ENCODE measurements at regions not wholly inside any gene's neighbourhood (a gene's known extent, or its start where the extent isn't known, plus 50 kb on each side); places are given as distances from the start of the nearest gene placed in this dataset.

DNA sequence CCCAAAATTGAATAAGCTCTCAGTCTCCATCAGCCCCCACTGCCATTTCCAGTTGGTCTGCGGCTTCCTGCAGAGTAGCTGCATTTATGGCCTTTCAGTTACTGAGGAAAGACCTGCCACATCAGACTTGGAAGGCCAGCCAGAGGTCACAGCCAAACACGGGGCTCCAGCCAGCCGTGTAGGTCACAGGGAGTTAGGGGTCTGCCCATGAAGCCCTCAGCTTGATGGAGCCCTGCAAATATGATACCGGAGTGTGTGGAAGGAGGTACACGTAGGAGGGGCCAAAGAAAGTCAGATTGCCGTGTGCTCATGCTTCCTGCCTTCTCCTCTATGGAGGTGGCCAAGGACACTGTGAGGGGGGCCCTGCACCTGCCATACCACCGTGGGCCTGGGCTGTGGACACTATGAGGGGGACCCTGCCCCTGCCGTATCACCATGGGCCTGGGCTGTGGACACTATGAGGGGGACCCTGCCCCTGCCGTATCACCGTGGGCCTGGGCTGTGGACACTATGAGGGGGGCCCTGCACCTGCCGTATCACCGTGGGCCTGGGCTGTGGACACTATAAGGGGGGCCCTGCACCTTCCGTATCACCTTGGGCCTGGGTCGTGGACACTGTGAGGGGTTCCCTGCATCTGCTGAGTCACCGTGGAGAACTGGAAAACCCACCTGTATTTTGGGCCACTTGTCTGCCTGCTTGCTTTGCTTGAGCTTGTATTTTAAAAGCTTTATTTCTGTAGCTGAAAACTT lies 335.7 kb upstream of the SHH start:
- Histone ChIP-seq H3K27ac (ENCODE audit: low read length) (no peak overlapping the region), H3K36me3 (ENCODE audit: control insufficient read depth, insufficient read depth, low read length) (no peaks in the 10 kb centered on the region), H3K4me3 (ENCODE audit: low read depth in 2 of 2, low read length in 2 of 2) (no peak overlapping the region), H3K9me3 (ENCODE audit: control insufficient read depth, insufficient read depth, low read depth, low read length) (no peaks in the 10 kb centered on the region), H3K27me3 (ENCODE audit: control insufficient read depth, insufficient read depth, low read length) (no peaks in the 10 kb centered on the region), H3K4me1 (ENCODE audit: control insufficient read depth, insufficient read depth, low read length) (no peaks in the 10 kb centered on the region)
- DNase-seq (ENCODE audit: low read depth, low spot score) (no peak), ATAC-seq (no peak)
- in situ Hi-C loops (cut with HindIII; ENCODE audit: low pct_unique_long_range_greater_than_20kb, low sequenced_read_pairs) = no loop called here
- ChIA-PET POLR2A (no interaction called here), CTCF (interaction anchor here (0.9 kb wide), 1 partner anchor 26 kb away, joined by 4 read pairs; no protein-coding TSS in a partner anchor)
- intact Hi-C loops (cut with micrococcal nuclease; ENCODE audit: unreplicated experiment) = no loop called here
- TF ChIP-seq SIN3A (IDR thresholded peaks at IDR 0.05; ENCODE audit: borderline replicate concordance, insufficient read depth, low read depth, low read length) (no peak), TCF7L2 (IDR thresholded peaks at IDR 0.05; ENCODE audit: low read depth, low read length) (no peak), POLR2AphosphoS5 (IDR thresholded peaks at IDR 0.05; ENCODE audit: low read depth, low read length) (no peak)
- TF ChIP-seq, protein P1, sequence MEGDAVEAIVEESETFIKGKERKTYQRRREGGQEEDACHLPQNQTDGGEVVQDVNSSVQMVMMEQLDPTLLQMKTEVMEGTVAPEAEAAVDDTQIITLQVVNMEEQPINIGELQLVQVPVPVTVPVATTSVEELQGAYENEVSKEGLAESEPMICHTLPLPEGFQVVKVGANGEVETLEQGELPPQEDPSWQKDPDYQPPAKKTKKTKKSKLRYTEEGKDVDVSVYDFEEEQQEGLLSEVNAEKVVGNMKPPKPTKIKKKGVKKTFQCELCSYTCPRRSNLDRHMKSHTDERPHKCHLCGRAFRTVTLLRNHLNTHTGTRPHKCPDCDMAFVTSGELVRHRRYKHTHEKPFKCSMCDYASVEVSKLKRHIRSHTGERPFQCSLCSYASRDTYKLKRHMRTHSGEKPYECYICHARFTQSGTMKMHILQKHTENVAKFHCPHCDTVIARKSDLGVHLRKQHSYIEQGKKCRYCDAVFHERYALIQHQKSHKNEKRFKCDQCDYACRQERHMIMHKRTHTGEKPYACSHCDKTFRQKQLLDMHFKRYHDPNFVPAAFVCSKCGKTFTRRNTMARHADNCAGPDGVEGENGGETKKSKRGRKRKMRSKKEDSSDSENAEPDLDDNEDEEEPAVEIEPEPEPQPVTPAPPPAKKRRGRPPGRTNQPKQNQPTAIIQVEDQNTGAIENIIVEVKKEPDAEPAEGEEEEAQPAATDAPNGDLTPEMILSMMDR (IDR thresholded peaks at IDR 0.05) = no peak
- TF ChIP-seq, protein P2, sequence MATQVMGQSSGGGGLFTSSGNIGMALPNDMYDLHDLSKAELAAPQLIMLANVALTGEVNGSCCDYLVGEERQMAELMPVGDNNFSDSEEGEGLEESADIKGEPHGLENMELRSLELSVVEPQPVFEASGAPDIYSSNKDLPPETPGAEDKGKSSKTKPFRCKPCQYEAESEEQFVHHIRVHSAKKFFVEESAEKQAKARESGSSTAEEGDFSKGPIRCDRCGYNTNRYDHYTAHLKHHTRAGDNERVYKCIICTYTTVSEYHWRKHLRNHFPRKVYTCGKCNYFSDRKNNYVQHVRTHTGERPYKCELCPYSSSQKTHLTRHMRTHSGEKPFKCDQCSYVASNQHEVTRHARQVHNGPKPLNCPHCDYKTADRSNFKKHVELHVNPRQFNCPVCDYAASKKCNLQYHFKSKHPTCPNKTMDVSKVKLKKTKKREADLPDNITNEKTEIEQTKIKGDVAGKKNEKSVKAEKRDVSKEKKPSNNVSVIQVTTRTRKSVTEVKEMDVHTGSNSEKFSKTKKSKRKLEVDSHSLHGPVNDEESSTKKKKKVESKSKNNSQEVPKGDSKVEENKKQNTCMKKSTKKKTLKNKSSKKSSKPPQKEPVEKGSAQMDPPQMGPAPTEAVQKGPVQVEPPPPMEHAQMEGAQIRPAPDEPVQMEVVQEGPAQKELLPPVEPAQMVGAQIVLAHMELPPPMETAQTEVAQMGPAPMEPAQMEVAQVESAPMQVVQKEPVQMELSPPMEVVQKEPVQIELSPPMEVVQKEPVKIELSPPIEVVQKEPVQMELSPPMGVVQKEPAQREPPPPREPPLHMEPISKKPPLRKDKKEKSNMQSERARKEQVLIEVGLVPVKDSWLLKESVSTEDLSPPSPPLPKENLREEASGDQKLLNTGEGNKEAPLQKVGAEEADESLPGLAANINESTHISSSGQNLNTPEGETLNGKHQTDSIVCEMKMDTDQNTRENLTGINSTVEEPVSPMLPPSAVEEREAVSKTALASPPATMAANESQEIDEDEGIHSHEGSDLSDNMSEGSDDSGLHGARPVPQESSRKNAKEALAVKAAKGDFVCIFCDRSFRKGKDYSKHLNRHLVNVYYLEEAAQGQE (IDR thresholded peaks at IDR 0.05; ENCODE audit: insufficient read depth in 1 of 2, low read depth in 2 of 2, low read length in 1 of 2) = no peak
- no TSS peak for BruUV-seq (replicated peaks)

DNA sequence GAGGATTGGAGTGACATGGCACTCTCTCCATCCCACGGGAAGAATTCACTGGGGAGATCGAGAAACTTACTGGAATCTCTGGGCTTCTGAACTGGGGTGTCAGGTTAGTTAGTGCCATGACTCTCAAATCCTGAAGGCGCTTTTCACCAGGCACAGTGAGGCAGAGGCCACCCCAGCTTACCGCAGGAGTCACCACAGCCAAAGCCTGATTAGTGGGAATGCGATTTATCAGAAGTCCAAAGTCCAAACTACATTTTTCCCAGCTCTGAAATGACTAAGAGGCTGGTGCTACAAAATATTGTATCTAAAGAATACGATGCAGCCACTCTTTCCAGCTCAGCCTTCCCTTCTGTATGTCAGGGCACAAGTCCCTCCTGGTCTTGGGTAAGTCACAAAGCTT lies 334.8 kb upstream of the SHH start:
- Histone ChIP-seq H3K9me3 (ENCODE audit: control insufficient read depth, insufficient read depth, low read depth, low read length) (no peaks in the 10 kb centered on the region), H3K27me3 (ENCODE audit: control insufficient read depth, insufficient read depth, low read length) (no peaks in the 10 kb centered on the region), H3K4me1 (ENCODE audit: control insufficient read depth, insufficient read depth, low read length) (no peaks in the 10 kb centered on the region), H3K27ac (ENCODE audit: low read length) (no peak overlapping the region), H3K4me3 (ENCODE audit: low read depth in 2 of 2, low read length in 2 of 2) (no peak overlapping the region), H3K36me3 (ENCODE audit: control insufficient read depth, insufficient read depth, low read length) (no peaks in the 10 kb centered on the region)
- TF ChIP-seq TCF7L2 (IDR thresholded peaks at IDR 0.05; ENCODE audit: low read depth, low read length) = no peak
- no peak for TF ChIP-seq SIN3A (IDR thresholded peaks at IDR 0.05; ENCODE audit: borderline replicate concordance, insufficient read depth, low read depth, low read length)
- TF ChIP-seq POLR2AphosphoS5 (IDR thresholded peaks at IDR 0.05; ENCODE audit: low read depth, low read length) = no peak
- TF ChIP-seq, protein P2 (IDR thresholded peaks at IDR 0.05; ENCODE audit: insufficient read depth in 1 of 2, low read depth in 2 of 2, low read length in 1 of 2) = no peak
- no peak for ATAC-seq
- intact Hi-C loops (cut with micrococcal nuclease; ENCODE audit: unreplicated experiment) = no loop called here
- in situ Hi-C loops (cut with HindIII; ENCODE audit: low pct_unique_long_range_greater_than_20kb, low sequenced_read_pairs) = no loop called here
- ChIA-PET POLR2A (no interaction called here), CTCF (no interaction called here)
- no peak for DNase-seq (ENCODE audit: low read depth, low spot score)
- BruUV-seq (replicated peaks) = no TSS peak

All from Panc1 (cell line).